ENCODE measurements at regions not wholly inside any gene's neighbourhood (a gene's known extent, or its start where the extent isn't known, plus 50 kb on each side); places are given as distances from the start of the nearest gene placed in this dataset.

GRCh38 chr6:11339380-11339779 is 106.9 kb upstream of the NEDD9 start:
- Histone ChIP-seq H4K20me1 (ENCODE audit: control insufficient read depth, insufficient read depth, low read depth, low read length) (no peaks in the 10 kb centered on the region), H3K27ac (ENCODE audit: low read depth, low read length) (no peak overlapping the region), H3K79me2 (ENCODE audit: control insufficient read depth, low read length) (no peaks in the 10 kb centered on the region), H3F3A (ENCODE audit: control insufficient read depth, insufficient read depth) (no peaks in the 10 kb centered on the region), H3K9me2 (replicated peaks; ENCODE audit: control insufficient read depth, low read length) (no peaks in the 10 kb centered on the region), H3K9me3 (ENCODE audit: control insufficient read depth, insufficient read depth, low read length) (no peaks in the 10 kb centered on the region), H3K36me3 (ENCODE audit: control insufficient read depth, low read length) (no peaks in the 10 kb centered on the region), H3K4me1 (ENCODE audit: control insufficient read depth, low read length) (0 out of 2 replicates have a peak, but pooled peaks cover 4% of the 10 kb centered on the region), H3K4me3 (ENCODE audit: low read length) (no peak overlapping the region), H3K27me3 (ENCODE audit: control insufficient read depth, low read length) (no peaks in the 10 kb centered on the region), H3K4me2 (ENCODE audit: low read length) (no peak overlapping the region)
- TF ChIP-seq CTCF (IDR thresholded peaks at IDR 0.05; ENCODE audit: low read depth, low read length, poor library complexity, severe bottlenecking) (no peak), EZH2phosphoT487 (IDR thresholded peaks at IDR 0.05; ENCODE audit: borderline replicate concordance, low read length) (no peak)

- Histone ChIP-seq H3K9me3 (ENCODE audit: control insufficient read depth, insufficient read depth, low read length) (no peaks in the 10 kb centered on the region), H3K27ac (ENCODE audit: low read depth, low read length) (no peak overlapping the region), H3K36me3 (ENCODE audit: control insufficient read depth, low read length) (no peaks in the 10 kb centered on the region), H3K9me2 (replicated peaks; ENCODE audit: control insufficient read depth, low read length) (no peaks in the 10 kb centered on the region), H3K4me1 (ENCODE audit: control insufficient read depth, low read length) (peaks cover 7% of the 10 kb centered on the region), H3K4me3 (ENCODE audit: low read length) (no peak overlapping the region), H3K79me2 (ENCODE audit: control insufficient read depth, low read length) (no peaks in the 10 kb centered on the region), H3K27me3 (ENCODE audit: control insufficient read depth, low read length) (no peaks in the 10 kb centered on the region), H3F3A (ENCODE audit: control insufficient read depth, insufficient read depth) (no peaks in the 10 kb centered on the region), H3K4me2 (ENCODE audit: low read length) (no peak overlapping the region), H4K20me1 (ENCODE audit: control insufficient read depth, insufficient read depth, low read depth, low read length) (no peaks in the 10 kb centered on the region)
- TF ChIP-seq EZH2phosphoT487 (IDR thresholded peaks at IDR 0.05; ENCODE audit: borderline replicate concordance, low read length): no peak
- TF ChIP-seq CTCF (IDR thresholded peaks at IDR 0.05; ENCODE audit: low read depth, low read length, poor library complexity, severe bottlenecking): no peak
These were observed 104.8 kb upstream of the NEDD9 start for GRCh38 chr6:11337306-11337705.

GRCh38 chr6:11335826-11336225 is 103.4 kb upstream of the NEDD9 start:
- no peak overlapping the region for H3K4me2 ChIP-seq (ENCODE audit: low read length)
- H3K36me3 ChIP-seq (ENCODE audit: control insufficient read depth, low read length): no peaks in the 10 kb centered on the region
- H3K9me3 ChIP-seq (ENCODE audit: control insufficient read depth, insufficient read depth, low read length): no peaks in the 10 kb centered on the region
- peaks cover 20% of the 10 kb centered on the region for H3K4me1 ChIP-seq (ENCODE audit: control insufficient read depth, low read length)
- H3K9me2 ChIP-seq (replicated peaks; ENCODE audit: control insufficient read depth, low read length): no peaks in the 10 kb centered on the region
- TF ChIP-seq CTCF (IDR thresholded peaks at IDR 0.05; ENCODE audit: low read depth, low read length, poor library complexity, severe bottlenecking): no peak
- no peaks in the 10 kb centered on the region for H3K79me2 ChIP-seq (ENCODE audit: control insufficient read depth, low read length)
- no peaks in the 10 kb centered on the region for H3K27me3 ChIP-seq (ENCODE audit: control insufficient read depth, low read length)
- no peaks in the 10 kb centered on the region for H4K20me1 ChIP-seq (ENCODE audit: control insufficient read depth, insufficient read depth, low read depth, low read length)
- no peak overlapping the region for H3K4me3 ChIP-seq (ENCODE audit: low read length)
- H3F3A ChIP-seq (ENCODE audit: control insufficient read depth, insufficient read depth): no peaks in the 10 kb centered on the region
- H3K27ac ChIP-seq (ENCODE audit: low read depth, low read length): no peak overlapping the region
